Karpas-422 (cell line): ENCODE measurements at regions not wholly inside any gene's neighbourhood (a gene's known extent, or its start where the extent isn't known, plus 50 kb on each side); places are given as distances from the start of the nearest gene placed in this dataset.

Experiments
- DNase-seq: peaks from one replicate; pipeline ENCODE4 v3.0.0-alpha.2; 2015
- H2AFZ ChIP-seq: fragments of 200-600 bp; sonication (generic); 2 replicates; pipeline ENCODE4 v1.6.1; 2014; ENCODE audit warnings: antibody characterized with exemption, low read length, mixed read lengths
- H3K27ac ChIP-seq: fragments of 200-600 bp; sonication (generic); 2 replicates; pipeline ENCODE4 v1.5.1; 2014; ENCODE audit warnings: mild to moderate bottlenecking, low read length, moderate library complexity
- H3K27me3 ChIP-seq: fragments of 200-600 bp; sonication (generic); 2 replicates; pipeline ENCODE4 v1.6.1; 2014; ENCODE audit warnings: low read length, mixed read lengths
- H3K36me3 ChIP-seq: fragments of 200-600 bp; sonication (generic); 2 replicates; pipeline ENCODE4 v1.6.1; 2014; ENCODE audit warnings: low read length, mixed read lengths; ENCODE audit not compliant: insufficient read depth
- H3K4me1 ChIP-seq: fragments of 200-600 bp; sonication (generic); 2 replicates; pipeline ENCODE4 v1.6.1; 2014; ENCODE audit warnings: mild to moderate bottlenecking, low read length, mixed read lengths
- H3K4me2 ChIP-seq: fragments of 200-600 bp; sonication (generic); 2 replicates; pipeline ENCODE4 v1.6.1; 2014; ENCODE audit warnings: low read length, low read depth, mild to moderate bottlenecking; ENCODE audit not compliant: poor library complexity, severe bottlenecking
- H3K4me3 ChIP-seq: fragments of 200-600 bp; sonication (generic); 2 replicates; pipeline ENCODE4 v1.5.1; 2014; ENCODE audit warnings: mild to moderate bottlenecking, antibody characterized with exemption, low read length, mixed read lengths
- H3K79me2 ChIP-seq: fragments of 200-600 bp; sonication (generic); 2 replicates; pipeline ENCODE4 v1.6.1; 2014; ENCODE audit warnings: mild to moderate bottlenecking, low read length, mixed read lengths
- H3K9ac ChIP-seq: fragments of 200-600 bp; sonication (generic); 2 replicates; pipeline ENCODE4 v1.6.0; 2014; ENCODE audit warnings: low read length
- H3K9me2 ChIP-seq: fragments of 200-600 bp; sonication (generic), shearing (Covaris generic); replicated peaks from 2 replicates; pipeline ENCODE4 v1.6.0; 2014; ENCODE audit warnings: mild to moderate bottlenecking, low read length, moderate library complexity; ENCODE audit not compliant: insufficient read depth
- H3K9me3 ChIP-seq: fragments of 300-700, 200-600 bp; sonication (generic); 2 replicates; pipeline ENCODE4 v1.6.1; 2014; ENCODE audit warnings: low read length, mixed read lengths
- H4K20me1 ChIP-seq: fragments of 200-600 bp; sonication (generic); 2 replicates; pipeline ENCODE4 v1.6.1; 2014; ENCODE audit warnings: mild to moderate bottlenecking, antibody characterized with exemption, low read length, low read depth; ENCODE audit not compliant: insufficient read depth

DNA sequence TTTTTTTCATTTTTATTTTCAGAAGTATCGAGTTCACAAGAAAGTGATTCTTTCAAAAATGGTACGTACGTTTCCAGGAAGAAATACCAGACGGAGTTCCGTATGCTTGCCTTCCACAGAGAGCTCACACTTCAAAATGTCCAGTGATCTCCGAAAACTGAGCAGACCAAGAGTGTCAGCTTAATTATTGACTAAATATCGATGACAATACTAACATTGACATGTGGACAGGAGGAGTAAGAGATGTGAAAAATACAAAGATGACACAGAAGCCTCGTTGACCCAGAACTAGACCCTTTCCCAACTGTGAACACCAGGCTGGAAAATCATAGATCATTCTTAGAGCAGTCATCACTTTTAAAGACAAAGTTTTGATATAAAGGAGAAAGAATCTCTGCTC, 440.0 kb upstream of the POU3F3 start:
- no peak overlapping the region for H3K4me2 ChIP-seq
- H3K4me1 ChIP-seq, result no peaks in the 10 kb centered on the region
- H4K20me1 ChIP-seq, result no peaks in the 10 kb centered on the region
- DNase-seq, result no peak
- no peak overlapping the region for H3K9ac ChIP-seq
- H3K36me3 ChIP-seq, result no peaks in the 10 kb centered on the region
- H3K4me3 ChIP-seq, result no peak overlapping the region
- H3K79me2 ChIP-seq, result no peaks in the 10 kb centered on the region
- no peak overlapping the region for H3K27ac ChIP-seq
- H3K27me3 ChIP-seq, result no peaks in the 10 kb centered on the region
- no peak overlapping the region for H2AFZ ChIP-seq
- H3K9me3 ChIP-seq, result no peaks in the 10 kb centered on the region
- H3K9me2 ChIP-seq, result no peaks in the 10 kb centered on the region

GRCh38 chr2:104415284-104415683, 438.6 kb upstream of the POU3F3 start:
- Histone ChIP-seq H3K9me2 (no peaks in the 10 kb centered on the region), H3K79me2 (no peaks in the 10 kb centered on the region), H3K9ac (no peak overlapping the region), H3K4me3 (no peak overlapping the region), H3K36me3 (no peaks in the 10 kb centered on the region), H3K27ac (no peak overlapping the region), H3K27me3 (no peaks in the 10 kb centered on the region), H3K4me1 (no peaks in the 10 kb centered on the region), H4K20me1 (no peaks in the 10 kb centered on the region), H3K9me3 (no peaks in the 10 kb centered on the region), H3K4me2 (no peak overlapping the region), H2AFZ (no peak overlapping the region)
- DNase-seq, result no peak

- H3K79me2 ChIP-seq, result no peaks in the 10 kb centered on the region
- H3K9ac ChIP-seq, result no peak overlapping the region
- H3K27me3 ChIP-seq, result no peaks in the 10 kb centered on the region
- H3K4me2 ChIP-seq, result no peak overlapping the region
- no peaks in the 10 kb centered on the region for H3K36me3 ChIP-seq
- H3K27ac ChIP-seq, result no peak overlapping the region
- no peaks in the 10 kb centered on the region for H3K9me3 ChIP-seq
- H2AFZ ChIP-seq, result no peak overlapping the region
- H3K4me1 ChIP-seq, result no peaks in the 10 kb centered on the region
- no peak overlapping the region for H3K4me3 ChIP-seq
- no peak for DNase-seq
- H4K20me1 ChIP-seq, result no peaks in the 10 kb centered on the region
- no peaks in the 10 kb centered on the region for H3K9me2 ChIP-seq
Measured at GRCh38 chr2:104416339-104417000, 437.4 kb upstream of the POU3F3 start.

- H3K27me3 ChIP-seq, result no peaks in the 10 kb centered on the region
- H3K9ac ChIP-seq, result no peak overlapping the region
- H3K4me1 ChIP-seq, result no peaks in the 10 kb centered on the region
- no peak overlapping the region for H3K4me3 ChIP-seq
- H3K9me3 ChIP-seq, result no peaks in the 10 kb centered on the region
- H3K36me3 ChIP-seq, result no peaks in the 10 kb centered on the region
- H2AFZ ChIP-seq, result no peak overlapping the region
- no peak for DNase-seq
- no peaks in the 10 kb centered on the region for H3K9me2 ChIP-seq
- no peak overlapping the region for H3K4me2 ChIP-seq
- no peaks in the 10 kb centered on the region for H3K79me2 ChIP-seq
- no peaks in the 10 kb centered on the region for H4K20me1 ChIP-seq
- H3K27ac ChIP-seq, result no peak overlapping the region
Measured at GRCh38 chr2:104420420-104420819, 433.5 kb upstream of the POU3F3 start.

DNA sequence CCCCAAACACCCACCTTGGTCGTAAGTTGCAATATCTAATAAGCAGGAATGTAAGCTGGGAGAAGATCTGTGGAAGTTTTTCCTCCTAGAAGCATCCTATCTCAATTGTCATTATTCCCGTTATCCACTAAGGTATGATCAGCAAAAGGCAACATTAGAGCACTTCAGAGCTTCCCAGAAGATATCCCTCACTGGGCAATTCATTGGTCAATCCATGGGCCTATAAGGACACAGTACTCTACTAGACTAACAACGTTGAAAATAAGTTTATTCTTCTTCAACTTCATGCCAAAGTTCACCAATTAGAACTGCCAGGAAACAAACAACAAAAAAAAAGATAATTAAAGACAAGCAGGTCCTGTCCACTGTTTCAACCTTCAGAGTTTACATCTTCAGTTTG, 433.0 kb upstream of the POU3F3 start:
- H3K4me1 ChIP-seq, result no peaks in the 10 kb centered on the region
- no peaks in the 10 kb centered on the region for H3K27me3 ChIP-seq
- H2AFZ ChIP-seq, result no peak overlapping the region
- no peaks in the 10 kb centered on the region for H3K9me3 ChIP-seq
- H3K4me2 ChIP-seq, result no peak overlapping the region
- H3K36me3 ChIP-seq, result no peaks in the 10 kb centered on the region
- no peaks in the 10 kb centered on the region for H3K79me2 ChIP-seq
- DNase-seq, result no peak
- H4K20me1 ChIP-seq, result no peaks in the 10 kb centered on the region
- no peaks in the 10 kb centered on the region for H3K9me2 ChIP-seq
- H3K9ac ChIP-seq, result no peak overlapping the region
- H3K27ac ChIP-seq, result no peak overlapping the region
- no peak overlapping the region for H3K4me3 ChIP-seq

- no peak overlapping the region for H3K9ac ChIP-seq
- peak; percentile 33 for DNase-seq
- no peaks in the 10 kb centered on the region for H3K9me3 ChIP-seq
- H3K79me2 ChIP-seq, result no peaks in the 10 kb centered on the region
- no peaks in the 10 kb centered on the region for H3K27me3 ChIP-seq
- H3K4me3 ChIP-seq, result no peak overlapping the region
- H3K4me2 ChIP-seq, result no peak overlapping the region
- no peaks in the 10 kb centered on the region for H3K4me1 ChIP-seq
- H2AFZ ChIP-seq, result no peak overlapping the region
- H3K9me2 ChIP-seq, result no peaks in the 10 kb centered on the region
- H3K36me3 ChIP-seq, result no peaks in the 10 kb centered on the region
- no peak overlapping the region for H3K27ac ChIP-seq
- no peaks in the 10 kb centered on the region for H4K20me1 ChIP-seq
Measured at GRCh38 chr2:104425850-104426595, 427.9 kb upstream of the POU3F3 start.

DNA sequence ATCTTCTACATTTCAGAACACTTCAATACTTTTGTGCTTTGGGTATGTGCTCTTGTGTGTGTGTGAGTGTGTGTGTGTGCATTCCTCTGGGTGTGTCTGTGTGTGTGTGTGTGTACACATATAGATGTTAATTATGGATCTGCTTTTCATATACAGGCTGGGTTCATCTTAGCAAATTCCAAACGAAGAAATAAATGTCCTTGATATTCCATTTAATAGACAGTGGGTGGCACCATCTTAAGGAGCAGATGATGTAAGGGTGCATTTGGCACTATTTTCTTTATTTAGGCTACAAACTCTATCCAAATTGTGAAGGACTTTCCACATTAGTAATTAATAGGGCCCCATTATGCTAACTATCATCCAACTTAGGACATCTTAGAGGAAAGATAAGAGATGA, 425.8 kb upstream of the POU3F3 start:
- H3K79me2 ChIP-seq, result no peaks in the 10 kb centered on the region
- H3K9me2 ChIP-seq, result no peaks in the 10 kb centered on the region
- H3K9ac ChIP-seq, result no peak overlapping the region
- no peak overlapping the region for H3K4me2 ChIP-seq
- no peak overlapping the region for H3K27ac ChIP-seq
- peak; percentile 27 for DNase-seq
- no peaks in the 10 kb centered on the region for H3K27me3 ChIP-seq
- no peak overlapping the region for H3K4me3 ChIP-seq
- no peaks in the 10 kb centered on the region for H4K20me1 ChIP-seq
- H2AFZ ChIP-seq, result no peak overlapping the region
- H3K36me3 ChIP-seq, result no peaks in the 10 kb centered on the region
- H3K4me1 ChIP-seq, result no peaks in the 10 kb centered on the region; the same call in 1 of the 2 replicates
- H3K9me3 ChIP-seq, result no peaks in the 10 kb centered on the region

DNA sequence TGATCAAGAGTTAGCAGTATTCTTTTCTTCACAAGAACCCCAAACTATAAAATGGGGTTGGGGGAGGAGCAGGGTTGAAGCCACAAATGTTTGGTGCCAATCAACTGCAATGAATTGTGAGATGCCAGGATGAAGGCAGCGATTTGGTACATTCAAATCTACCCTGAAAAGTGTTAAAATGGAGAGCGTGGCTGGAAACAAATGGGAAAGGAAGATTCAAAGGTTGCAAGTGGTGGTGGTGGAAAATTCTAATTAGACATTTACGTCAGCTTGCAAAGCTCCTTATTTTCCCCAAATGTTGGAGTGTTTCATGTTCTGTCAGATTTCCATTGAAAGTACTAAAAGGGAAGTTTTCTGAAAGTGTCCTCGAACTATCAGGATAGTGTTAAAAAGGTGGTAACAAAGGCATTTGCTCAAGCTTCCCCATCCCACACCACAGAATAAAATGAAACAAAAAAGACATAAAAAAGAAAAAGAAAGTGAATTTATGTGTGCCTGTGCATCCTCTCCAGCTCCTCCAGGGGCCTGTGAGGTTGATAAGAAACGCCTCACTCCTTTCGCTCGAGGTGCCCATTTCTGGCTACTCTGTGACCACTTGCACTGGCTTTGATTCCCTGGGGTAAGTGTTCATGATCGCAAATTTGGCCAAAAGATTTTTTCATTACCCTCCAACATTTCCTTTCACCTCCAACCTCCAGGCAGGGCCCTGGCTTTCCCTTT, 424.1 kb upstream of the POU3F3 start:
- Histone ChIP-seq H3K79me2 (no peaks in the 10 kb centered on the region), H3K9me3 (no peaks in the 10 kb centered on the region), H3K9me2 (no peaks in the 10 kb centered on the region), H4K20me1 (no peaks in the 10 kb centered on the region), H3K27ac (no peak overlapping the region), H3K27me3 (no peaks in the 10 kb centered on the region), H3K4me3 (no peak overlapping the region), H3K4me1 (no peaks in the 10 kb centered on the region; the same call in 1 of the 2 replicates), H2AFZ (no peak overlapping the region), H3K9ac (no peak overlapping the region), H3K4me2 (no peak overlapping the region), H3K36me3 (no peaks in the 10 kb centered on the region)
- DNase-seq, result no peak
